NCI-H82 treated with DMSO at 0.1 percent for 48 hours (cell line): ENCODE measurements at regions not wholly inside any gene's neighbourhood (a gene's known extent, or its start where the extent isn't known, plus 50 kb on each side); places are given as distances from the start of the nearest gene placed in this dataset.

Source experiments
- DNase-seq: peaks from one replicate; lab custom pipeline; 2025; ENCODE audit not compliant: unreplicated experiment; lab: John Stamatoyannopoulos, UW

DNA sequence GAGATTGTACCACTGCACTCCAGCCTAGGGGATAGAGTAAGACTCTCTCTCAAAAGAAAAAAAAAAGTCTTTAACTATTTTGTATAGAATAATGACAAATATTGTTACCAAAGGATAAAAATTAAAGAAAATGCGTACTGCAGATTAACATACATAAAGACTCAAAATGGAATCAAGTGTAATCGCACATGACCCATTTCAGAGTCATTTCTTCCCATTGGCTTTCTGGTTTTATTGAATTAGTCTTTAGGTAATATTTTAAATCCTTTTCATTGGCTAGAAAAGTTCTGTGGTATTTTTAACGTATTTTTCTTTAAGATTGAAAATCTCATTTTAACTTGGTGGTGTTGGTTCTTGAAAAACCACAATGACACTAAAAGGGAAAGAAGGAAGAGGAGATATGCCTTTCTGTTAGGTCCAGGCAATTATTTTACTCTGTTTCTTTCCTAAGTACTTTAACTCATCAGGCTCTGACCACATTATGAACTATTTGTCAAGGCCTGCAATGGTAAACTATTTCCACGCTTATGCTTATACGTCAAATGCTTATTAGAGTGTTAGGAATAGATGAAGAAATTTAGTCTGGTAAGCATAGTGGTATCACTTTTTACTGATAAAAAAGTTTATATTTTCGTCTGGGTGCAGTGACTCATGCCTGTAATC is 52.3 kb downstream of the PLEKHG1 start:
- DNase-seq, result no peak

DNA sequence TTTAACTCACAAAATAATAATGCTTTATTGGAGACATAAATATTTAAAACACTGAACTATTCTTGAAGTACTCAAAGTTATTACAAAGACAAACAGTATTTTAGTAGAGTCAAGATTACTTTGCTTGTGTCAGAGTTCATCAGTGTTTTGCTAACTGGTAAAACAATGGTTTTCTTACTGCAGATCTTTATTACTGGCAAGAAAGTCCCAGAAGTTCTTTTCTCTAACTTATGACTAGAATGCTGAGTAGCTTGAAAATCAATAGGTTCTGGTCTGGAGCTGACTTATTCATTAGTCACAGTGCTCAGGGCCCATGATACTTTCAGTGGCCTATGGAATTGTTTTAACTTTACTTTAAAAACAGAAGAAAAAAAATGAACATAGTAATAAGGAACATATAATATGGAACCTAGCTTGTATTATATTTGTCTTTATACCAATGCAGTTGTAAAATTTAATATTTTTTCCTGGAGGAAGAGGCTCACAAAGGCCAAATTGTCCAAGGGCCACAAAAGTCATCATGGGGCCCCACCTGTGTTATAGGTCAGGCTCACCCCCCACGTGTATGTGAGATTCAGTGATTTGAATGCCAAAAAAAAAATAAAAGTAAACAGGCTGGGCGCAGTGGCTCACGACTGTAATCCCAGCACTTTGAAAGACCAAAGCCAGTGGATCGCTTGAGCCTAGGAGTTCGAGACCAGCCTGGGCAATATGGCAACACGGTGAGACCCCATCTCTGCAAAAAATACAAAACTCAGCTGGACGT is 53.3 kb downstream of the PLEKHG1 start:
- no peak for DNase-seq

DNA sequence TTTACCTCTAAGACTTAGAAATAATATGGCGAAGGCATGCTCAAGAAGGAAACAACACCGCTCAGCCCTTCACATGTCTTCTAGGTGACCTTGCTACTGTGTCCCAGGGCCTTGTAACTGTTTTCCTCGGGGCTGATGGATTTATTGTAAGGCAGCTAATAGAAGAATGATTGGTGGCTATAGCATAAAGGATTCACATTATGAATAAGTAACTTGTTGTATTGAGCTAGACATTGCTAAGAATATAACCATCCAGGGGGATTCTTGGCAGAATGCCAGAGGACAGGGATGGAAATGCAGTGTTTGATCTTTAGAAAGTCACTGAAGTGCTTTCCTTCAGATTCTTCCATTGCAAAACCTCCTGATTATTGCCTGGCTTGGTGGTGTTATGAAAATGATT is 54.9 kb downstream of the PLEKHG1 start:
- no peak for DNase-seq

DNA sequence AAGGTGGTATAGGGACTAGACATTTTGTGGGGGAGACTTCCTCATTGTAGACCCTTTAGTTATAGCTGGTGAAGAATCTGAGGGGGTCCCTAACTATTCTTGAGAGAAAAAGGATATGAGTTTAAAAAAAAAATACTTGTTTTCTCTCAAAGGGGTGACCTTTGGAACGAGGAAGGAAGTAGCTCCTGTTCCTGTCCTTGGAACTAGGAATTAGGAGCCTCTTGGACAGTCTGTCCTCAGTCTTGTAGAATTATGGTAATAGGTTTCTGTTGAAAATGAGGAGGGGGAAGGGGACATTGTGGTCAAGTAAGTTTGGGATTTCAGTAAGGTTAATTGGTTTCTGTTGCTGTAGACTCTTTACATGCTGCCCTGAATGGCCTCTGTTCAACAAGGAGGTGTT is 56.5 kb downstream of the PLEKHG1 start:
- DNase-seq, result no peak

DNA sequence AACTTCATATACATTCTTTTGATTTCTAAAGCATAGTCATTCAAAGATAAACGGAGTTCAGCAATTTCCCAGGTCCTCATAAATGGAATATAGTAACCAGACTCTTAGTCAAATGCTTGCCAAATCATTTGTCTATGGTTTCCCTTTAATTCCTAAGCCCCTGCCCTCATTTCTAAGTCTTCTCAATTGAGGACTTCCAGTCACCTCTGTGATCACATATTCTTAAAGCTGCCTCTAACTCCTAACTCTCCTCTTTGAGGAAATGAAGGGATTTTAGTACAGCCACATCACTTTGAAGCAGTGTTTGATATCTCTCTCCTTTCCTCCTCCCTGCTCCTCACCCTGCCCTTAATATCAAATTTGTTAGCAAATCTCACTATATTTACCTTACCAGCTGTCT is 58.7 kb downstream of the PLEKHG1 start:
- no peak for DNase-seq

DNA sequence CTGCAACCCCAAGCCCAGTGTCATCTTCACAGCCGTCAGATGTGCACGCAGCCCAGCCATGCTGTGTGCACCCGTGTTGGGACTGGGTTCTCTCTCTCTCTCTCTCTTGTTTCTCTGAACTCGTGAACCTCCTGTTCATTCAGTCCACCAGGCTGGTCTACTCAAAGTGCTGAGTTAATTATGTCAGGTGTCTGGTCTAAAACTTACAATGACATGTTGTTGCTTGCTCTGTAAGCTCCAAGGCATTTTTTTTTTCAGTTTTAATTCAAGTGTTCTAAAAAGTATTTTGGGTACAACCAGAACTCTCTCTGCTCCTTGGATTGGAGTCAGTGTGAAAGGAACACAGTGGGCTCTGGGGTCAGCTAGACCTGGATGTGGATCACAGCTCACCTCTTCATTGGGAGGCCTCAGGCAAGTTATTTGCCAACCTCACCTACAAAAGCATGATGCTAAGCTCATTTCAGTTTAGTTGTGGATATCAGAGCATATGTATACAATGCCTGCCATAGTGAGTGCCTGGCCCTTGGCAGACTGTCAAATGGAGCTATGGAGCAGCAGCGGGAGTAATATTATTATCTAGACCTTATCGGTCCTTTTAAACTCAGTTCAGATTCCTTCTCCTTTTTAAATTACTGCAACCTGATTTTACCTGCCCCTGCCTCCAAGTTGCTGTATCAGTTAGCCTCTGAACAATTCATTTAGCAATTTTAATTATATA is 59.5 kb downstream of the PLEKHG1 start:
- no peak for DNase-seq

DNA sequence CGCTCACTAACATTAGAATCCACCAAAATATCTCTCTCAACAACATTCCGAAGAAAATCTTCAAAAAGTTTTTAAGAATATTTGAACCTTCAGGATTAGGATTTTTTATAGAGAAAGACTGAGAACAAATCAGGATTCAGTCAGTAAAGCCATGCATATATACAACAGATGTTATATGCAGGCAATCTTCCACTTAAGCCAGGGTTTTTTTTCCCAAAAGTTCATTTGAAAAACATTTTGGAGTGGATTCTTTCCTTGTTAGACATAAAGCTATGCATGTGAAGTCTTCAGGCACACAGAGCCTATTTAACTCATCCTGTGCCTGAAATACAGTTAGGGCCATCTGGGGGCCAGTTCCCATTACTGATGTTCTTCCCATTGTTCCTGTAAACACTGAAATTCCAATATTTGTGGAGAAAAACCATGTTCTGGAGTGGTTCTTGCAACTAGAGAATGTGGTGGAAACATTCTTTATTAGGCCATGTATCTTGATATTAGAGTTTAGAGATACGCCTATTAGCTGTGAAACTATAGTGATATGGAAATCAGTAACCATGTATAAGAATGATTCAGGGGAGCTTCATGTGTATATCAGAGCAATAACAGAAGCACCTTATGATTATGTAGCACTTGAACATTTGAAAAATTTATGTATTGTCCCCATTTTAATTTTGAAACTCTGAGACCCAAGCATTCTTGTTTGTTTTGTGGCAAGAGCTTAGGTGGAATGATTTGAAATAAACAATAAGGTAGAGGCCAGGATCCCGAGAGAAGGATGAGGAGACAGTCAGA is 61.7 kb downstream of the PLEKHG1 start:
- no peak for DNase-seq

DNA sequence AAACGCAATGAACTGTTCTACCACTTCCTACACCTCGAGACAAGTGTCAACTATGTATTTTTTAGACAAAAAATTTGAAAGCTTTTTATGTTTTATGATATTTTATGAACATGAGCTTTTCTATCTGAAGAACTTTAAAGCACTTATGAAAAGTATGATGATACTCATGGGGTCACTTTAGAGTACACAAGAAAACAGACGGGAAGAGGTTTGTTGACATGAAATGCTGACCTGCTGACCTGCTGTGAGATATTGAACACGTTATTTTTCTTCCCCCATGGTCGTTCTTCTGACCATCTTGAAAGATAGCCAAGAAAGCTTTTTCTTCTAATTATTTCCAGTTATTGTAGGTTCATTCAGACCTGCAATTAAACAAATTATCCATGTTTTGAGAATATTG is 63.1 kb downstream of the PLEKHG1 start:
- DNase-seq, result no peak

DNA sequence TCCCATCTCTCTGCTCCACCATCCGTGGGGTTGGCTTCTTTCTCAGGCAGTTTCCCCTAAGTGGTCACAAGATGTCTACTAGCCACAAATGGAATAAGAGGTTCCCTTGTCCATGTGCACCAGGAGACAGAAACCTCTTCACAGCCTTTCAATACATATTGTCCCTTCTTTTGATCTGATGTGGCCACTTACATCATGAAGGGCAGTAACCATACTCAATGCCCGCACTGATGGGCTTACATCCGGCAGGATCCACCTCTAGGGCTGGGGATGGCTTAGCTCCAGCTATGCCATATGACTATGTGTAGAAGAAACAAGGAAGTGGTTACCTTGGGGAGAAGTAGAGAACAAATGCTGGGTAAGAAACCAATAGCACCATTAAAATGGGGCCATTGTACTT is 64.4 kb downstream of the PLEKHG1 start:
- DNase-seq, result no peak

DNA sequence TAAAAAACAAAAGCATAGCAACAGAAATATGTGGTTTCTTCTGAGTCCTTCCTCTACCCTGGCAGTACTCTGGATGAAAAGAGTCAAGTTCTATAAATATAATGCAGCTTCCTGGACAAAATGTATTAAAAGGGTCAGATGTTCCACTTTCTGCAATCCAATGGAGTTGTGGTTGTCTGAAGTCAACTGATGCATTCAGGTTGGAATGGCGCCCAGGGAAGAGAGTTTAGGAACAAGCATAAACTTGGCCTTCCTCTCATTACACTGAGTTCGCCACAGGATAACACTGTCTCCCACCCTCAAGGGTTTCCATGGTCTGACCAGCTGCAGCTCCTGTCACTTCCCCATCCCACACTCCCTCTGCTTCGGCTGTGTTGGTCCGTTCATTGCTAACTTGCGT is 66.4 kb downstream of the PLEKHG1 start:
- DNase-seq, result no peak

DNA sequence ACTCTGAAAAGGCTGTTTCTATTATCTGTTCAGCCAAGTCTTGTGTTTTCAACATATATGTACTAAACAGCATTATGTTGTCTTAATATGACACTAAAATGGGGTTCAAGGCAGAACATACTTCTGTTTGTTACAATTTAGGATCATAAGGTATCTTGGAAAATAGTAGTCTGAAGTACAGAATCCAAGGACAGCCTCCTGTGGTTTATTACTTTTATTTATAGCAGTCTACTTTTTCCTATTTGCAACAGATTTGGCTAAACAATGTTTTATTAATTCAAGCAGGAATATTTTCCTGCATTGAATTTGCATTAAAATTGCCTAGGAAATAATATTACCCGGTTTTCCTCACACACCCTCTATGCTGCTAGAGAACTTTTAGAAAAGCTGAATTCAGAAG is 67.7 kb downstream of the PLEKHG1 start:
- DNase-seq, result no peak

DNA sequence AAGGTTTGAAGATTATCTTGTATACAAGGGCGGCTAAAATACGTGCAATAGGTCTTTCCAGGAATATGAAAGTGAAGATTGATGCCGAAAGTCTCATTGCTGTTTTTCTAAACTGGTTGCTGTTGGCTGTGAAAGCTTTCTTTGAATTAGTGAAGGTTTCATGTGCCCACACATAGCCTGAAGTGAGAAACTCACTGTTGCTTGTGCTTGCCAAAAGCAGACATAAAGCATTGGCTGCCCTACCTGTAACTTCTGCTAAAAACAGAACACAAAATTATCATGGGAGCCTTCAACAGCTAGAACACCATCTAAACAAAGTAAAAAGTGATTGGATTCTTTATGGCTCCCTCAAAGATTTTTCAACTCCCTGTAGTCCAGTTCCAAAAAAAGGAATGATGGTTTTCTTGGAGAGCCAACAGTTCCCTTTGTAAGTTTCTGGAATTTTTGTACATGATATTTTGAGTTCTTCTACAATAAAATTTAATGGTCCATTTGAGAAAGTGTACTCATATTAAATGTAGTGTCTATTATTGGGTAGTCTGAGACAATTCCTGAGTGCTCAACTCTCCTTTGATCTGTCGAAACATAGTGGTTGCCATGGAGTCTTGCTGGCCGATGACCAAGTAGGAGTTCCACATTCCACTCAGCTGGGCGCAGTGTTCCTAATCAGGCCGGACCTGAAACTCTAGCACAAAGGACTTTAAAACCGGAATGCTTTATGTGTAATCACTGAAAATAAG is 68.5 kb downstream of the PLEKHG1 start:
- DNase-seq, result no peak

DNA sequence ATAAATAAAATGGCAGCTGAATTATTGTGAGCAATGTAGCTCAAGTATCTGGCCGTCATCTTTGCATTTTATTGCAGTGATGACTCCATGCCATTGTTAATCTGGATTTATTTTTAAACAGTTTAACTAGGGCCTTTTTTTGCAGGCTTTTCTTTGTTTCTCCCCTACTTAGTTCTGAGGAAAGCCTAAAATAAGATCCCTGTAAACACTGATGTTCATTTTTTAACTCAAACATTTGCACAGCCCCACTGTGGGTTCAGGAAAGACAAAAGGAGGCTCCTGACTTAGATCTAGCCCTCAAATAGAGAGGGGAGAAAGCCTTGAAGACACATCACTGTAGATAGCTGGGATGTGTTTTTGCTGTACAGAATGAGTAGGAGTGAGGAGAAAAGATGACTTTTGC is 69.2 kb downstream of the PLEKHG1 start:
- DNase-seq, result no peak

DNA sequence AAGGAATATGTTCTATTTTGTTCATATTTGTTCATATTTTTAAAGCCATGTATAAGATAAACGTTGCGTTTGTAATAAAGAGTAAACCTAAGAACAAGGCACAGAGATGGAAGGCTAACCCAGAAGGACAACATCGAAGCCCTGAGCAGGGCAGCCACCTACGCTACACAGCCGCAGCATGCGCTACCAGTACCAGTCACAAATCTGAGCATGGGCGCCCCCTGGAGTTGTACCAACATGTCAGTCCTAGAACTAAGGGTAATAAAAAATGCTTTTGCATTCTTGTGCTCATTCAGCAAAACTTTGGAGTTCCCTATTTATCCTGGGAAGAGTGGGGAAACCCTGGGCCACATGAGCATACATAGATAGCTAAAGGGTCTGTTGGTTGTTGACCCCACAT is 70.6 kb downstream of the PLEKHG1 start:
- no peak for DNase-seq

DNA sequence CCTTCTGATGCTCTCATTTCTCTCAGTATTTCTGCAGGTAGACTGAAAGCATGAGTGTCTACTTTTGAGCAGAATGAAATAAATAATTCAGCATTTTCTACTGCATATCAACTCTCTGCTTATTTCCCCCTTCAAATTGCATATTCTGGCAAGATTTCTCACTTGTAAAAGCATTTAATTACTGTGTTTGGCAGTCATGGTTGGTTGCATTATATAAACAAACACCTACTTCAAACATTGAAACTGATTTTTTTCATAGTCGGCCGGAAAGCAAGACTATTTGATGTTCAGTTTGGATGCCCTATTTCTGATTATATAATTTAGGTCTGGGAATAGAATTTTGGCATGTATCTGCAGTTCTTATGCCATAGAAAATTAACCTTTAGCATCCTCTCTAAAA is 73.1 kb downstream of the PLEKHG1 start:
- DNase-seq, result no peak

DNA sequence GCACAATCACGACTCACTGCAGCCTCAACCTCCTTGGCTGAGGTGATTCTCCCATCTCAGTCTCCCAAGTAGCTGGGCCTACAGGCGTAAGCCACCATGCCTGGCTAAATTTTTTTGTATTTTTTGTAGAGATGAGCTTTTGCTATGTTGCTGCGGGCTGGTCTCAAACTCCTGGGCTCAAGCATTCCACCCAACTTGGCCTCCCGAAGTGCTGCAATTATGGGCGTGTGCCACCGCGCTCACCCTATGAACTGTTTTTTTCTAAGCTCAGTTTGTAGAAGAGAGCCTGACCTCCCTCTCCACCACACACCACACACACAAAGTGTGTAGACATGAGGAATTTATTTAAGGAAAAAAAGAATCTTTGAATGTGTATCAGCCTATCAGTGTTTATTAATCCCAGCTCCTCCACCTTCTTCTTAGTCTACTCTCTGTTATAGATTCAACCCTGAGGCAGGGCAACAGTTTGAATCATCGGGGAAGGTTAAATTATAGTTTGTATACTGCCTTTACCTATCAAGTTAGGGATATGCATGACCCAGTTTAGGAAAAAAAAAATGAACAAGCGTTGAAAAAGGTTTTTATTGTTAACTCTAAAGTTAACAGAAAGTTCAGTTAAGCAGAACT is 74.1 kb downstream of the PLEKHG1 start:
- DNase-seq, result no peak

DNA sequence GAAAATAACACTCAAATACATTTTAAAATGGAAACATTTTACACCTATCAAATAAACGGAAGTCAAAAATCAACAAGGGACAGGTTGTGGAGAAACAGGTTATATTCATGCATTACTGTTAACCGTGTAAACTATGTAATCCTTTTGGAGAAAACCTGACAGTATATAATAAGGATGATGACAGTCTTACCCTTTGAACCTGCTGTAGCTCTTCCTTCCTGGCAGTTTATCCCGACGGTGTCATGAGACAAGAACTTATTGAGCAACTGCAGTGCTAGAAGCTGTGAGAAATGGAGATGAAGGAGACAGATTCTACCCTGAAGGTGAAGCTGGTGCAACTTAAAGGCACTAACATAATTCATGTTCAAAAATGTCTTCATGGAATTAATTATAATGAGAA is 76.7 kb downstream of the PLEKHG1 start:
- DNase-seq, result no peak

DNA sequence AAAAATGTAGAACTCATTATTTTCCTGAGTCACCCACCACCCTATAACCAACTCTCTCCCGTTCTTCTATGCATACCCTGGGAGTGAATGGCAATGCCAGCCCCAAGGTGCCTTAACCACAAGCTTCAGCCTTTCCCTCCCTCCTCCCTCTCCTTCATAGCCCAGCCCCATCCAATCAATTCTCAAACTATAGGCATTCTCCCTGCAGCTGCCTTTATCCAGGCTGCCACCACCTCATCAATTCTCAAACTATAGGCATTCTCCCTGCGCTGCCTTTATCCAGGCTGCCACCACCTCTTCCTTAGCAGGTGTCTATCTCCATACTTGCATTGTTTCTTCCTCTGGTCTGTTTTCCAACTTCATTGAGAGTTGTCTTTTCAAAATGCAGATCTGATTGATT is 77.1 kb downstream of the PLEKHG1 start:
- no peak for DNase-seq

DNA sequence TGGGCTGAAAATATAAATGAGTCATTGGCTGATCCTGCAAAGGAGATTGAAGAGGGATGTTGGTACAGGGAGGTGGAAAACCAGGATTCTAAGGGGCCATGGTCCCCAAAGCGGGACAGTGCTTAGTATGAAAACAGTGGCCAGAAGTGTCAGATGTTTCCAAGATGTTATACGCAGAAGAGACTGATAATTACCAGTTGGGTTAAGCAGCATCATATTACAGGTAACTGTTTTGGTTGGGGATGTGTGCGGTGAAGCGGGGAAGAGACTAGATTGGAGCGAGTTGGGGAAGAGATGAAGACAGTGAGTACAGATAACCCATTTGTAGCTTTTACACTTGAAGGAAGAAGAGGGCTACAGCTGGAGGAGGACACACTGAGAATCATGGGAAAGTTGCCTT is 80.8 kb downstream of the PLEKHG1 start:
- DNase-seq, result no peak
